Fibroblast of pulmonary artery (primary cell): ENCODE measurements at regions not wholly inside any gene's neighbourhood (a gene's known extent, or its start where the extent isn't known, plus 50 kb on each side); places are given as distances from the start of the nearest gene placed in this dataset.

Source experiments
- DNase-seq: peaks from one replicate; pipeline ENCODE4 v3.0.0-alpha.2; 2010; ENCODE audit warnings: low read depth
- H3K4me3 ChIP-seq: replicated peaks from 2 replicates; pipeline ENCODE4 v1.5.1; 2011; ENCODE audit warnings: low read depth, mild to moderate bottlenecking, control low read depth, low read length, moderate library complexity
- CTCF ChIP-seq: IDR thresholded peaks from 2 replicates; pipeline ENCODE4 v1.5.1; 2011; ENCODE audit warnings: mild to moderate bottlenecking, control low read depth, low read length, inconsistent platforms; ENCODE audit errors: missing control alignments

GRCh38 chr14:38134416-38135030, 73.2 kb upstream of the SSTR1 start:
- no peak overlapping the region for H3K4me3 ChIP-seq
- no peak for TF ChIP-seq CTCF
- no peak for DNase-seq

GRCh38 chr14:38135106-38135867, 72.4 kb upstream of the SSTR1 start:
- no peak for TF ChIP-seq CTCF
- H3K4me3 ChIP-seq = no peak overlapping the region

DNA sequence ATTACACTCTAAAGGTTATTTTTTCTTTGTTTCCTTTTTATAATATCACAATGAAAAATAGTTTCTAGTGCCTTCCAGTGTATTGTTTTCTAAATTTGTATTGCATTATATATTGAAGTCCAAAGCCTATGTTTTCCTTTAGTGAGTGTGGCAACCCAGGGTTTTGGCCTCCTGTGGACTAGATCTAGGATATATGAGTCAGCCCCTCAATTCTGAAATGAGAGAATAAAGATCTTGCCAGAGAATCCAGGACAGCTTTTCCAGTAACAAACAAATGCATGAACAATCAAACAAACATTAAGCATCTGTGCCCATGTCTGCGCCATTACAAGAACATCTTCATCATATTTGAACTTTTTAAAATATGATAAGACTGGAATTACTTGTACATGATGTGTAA, 70.7 kb upstream of the SSTR1 start:
- DNase-seq = peak; percentile 31
- H3K4me3 ChIP-seq = no peak overlapping the region
- TF ChIP-seq CTCF = no peak

More at GRCh38 chr14:38135106-38135867, 72.4 kb upstream of the SSTR1 start:
- no peak for DNase-seq

DNA sequence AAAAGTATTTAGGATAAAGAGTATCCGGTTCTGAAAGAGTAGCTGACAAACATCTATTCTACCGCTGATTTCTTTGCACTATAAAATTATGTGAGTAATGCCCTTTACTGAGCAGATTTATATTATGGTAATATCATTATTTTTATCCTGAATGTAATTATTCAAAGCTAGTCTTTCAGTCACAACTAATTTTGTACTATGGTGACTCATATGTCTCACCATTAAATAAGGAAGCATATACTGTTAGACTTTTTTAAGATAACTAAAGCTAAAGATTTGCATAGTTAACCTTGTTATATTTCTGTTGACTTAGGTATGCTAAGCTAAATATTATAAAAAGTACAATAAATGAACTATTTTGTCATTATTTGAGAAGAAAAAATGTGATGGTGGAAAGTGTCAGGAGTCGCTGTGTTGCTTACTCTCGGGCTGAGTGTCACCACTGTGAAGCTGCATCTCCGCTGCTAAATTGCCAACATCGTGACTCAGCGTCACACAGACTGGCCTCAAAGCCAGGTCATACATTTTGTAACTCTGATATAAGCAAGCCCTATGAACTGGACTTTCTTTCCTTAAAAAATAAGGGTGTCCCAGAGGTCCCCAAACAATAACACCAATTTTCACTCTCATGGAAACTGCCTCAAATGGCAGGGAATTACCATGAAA, 69.1 kb upstream of the SSTR1 start:
- no peak overlapping the region for H3K4me3 ChIP-seq
- DNase-seq = no peak
- TF ChIP-seq CTCF = no peak

GRCh38 chr14:38139926-38140325, 67.8 kb upstream of the SSTR1 start:
- no peak for DNase-seq
- H3K4me3 ChIP-seq = no peak overlapping the region
- TF ChIP-seq CTCF = no peak

DNA sequence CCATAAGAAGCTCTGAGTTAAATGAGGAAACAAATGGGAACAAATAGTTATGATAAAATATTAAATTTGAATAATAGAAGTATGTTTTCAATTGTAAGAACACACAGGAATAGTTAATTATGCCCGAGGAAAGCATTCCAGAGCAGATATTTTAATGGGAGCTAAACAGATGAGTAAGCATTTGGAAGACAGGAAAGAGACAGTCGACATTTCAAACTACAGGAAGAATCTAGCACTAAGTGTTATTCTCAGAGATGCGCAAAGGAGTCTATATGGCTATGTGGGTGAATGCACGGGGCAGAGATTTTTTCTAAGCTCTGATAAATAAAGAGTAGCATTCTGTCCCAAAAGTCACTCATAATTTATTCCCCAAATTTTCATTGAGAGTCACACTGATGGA, 64.5 kb upstream of the SSTR1 start:
- TF ChIP-seq CTCF = no peak
- no peak overlapping the region for H3K4me3 ChIP-seq
- no peak for DNase-seq
